GM18520 (cell line): ENCODE measurements at regions not wholly inside any gene's neighbourhood (a gene's known extent, or its start where the extent isn't known, plus 50 kb on each side); places are given as distances from the start of the nearest gene placed in this dataset.
"Not testable (repeated sequence)": the region's sequence is repeated elsewhere in the genome, so short reads cannot be mapped to it uniquely, and the experiment has no call there.

Experiments
- ATAC-seq: cut with Tn5 transposase; IDR thresholded peaks from one replicate; pipeline ENCODE4 v1.9.1; 2021; ENCODE audit not compliant: unreplicated experiment

- no peak for ATAC-seq
Measured at GRCh38 chr4:159906517-159906916, 803.6 kb downstream of the RAPGEF2 start.

DNA sequence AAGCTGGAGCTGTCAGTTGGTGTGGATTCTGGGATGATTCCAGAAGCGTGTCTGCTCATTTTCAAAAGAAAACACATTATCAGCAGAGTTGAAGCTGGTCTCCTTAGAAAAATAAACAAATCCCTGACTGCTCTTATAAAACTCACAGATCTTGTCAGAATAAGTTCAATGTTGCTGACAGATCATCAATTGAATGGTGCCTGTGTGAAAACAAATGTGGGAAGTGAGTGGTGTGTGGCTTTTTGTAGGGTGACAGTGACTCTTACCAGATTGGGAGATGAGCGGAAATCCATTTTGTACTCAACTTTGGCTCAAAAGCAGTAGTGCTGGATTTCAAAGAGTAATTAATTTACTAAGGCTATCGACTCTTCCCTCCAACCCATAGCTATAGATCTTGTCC lies 807.8 kb downstream of the RAPGEF2 start:
- ATAC-seq, result no peak

GRCh38 chr4:159922119-159922518 lies 819.2 kb downstream of the RAPGEF2 start:
- ATAC-seq, result no peak

DNA sequence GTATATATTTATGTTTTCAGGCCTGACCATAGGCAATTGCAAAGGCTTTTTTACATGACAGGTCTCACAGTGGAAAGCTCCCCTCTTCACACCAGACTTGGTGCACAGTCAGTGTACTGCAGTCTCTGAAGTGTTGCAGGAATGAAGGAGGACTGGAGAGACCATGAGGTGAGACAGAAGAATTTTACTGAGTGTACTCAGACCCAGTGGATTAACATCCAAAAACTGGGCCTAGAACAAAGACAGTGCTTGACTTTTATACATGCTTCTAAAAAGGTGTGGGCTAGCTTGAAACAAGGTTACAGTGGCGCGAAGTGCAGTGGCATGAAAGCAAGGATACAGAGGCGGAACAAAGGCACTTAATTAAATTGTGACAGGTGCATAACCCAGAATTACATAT lies 822.9 kb downstream of the RAPGEF2 start:
- no peak for ATAC-seq

- no peak for ATAC-seq
Measured at GRCh38 chr4:159926871-159927270, 824.0 kb downstream of the RAPGEF2 start.

DNA sequence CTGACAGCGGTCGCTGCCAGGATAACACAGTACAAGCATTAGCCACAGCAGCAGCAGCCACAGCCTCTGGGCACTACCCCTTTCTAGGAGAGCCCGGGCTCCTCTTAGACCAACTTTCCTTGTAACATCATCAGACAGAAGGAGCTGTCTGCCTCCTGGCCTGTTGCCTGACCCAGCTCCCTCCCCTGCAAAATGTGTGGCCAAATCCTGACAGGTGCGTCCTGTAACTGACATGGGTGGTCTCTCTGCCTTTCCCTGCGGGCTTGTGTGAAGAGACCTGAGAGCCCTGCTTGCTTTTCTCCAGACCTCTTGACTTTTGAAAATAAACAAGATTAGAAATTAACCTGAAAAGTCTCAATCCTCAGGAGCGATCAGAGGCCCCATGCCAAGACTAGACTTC lies 824.9 kb downstream of the RAPGEF2 start:
- ATAC-seq, result no peak

DNA sequence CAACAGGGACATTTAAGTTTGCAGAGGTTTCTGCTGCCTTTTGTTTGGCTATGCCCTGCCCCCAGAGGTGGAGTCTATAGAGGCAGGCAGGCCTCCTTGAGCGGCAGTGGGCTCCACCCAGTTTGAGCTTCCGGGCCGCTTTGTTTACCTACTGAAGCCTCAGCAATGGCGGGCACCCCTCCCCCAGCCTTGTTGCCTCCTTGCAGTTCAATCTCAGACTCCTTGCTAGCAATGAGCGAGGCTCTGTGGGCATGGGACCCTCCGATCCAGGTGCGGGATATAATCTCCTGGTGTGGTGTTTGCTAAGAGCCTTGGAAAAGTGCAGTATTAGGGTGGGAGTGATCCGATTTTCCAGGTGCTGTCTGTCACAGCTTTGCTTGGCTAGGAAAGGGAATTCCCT lies 831.7 kb downstream of the RAPGEF2 start:
- not testable (repeated sequence) for ATAC-seq

GRCh38 chr4:159937595-159937994 lies 834.7 kb downstream of the RAPGEF2 start:
- peak; percentile 100 for ATAC-seq

GRCh38 chr4:159939681-159940080 lies 836.8 kb downstream of the RAPGEF2 start:
- ATAC-seq, result not testable (repeated sequence)

GRCh38 chr4:159941076-159941475 lies 838.2 kb downstream of the RAPGEF2 start:
- ATAC-seq, result no peak

DNA sequence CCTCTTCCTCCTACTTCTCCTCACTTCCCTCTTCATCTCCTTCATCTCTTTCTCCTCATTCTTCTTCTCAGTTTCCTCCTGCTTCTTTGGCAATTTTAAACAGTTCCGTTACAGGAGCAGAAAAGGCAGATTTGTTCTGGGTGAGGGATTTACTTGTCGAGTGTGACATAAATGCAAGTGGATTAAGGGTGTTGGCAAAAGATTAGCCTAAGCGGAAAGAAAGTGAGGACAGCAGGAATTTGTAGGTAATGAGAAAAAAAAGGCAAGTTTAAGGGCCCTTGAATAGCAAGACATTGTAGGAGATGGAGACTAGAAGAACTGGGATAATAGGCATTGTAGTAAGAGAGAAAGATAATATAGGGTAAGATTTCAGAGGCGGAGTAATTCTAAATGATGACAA lies 841.6 kb downstream of the RAPGEF2 start:
- no peak for ATAC-seq

DNA sequence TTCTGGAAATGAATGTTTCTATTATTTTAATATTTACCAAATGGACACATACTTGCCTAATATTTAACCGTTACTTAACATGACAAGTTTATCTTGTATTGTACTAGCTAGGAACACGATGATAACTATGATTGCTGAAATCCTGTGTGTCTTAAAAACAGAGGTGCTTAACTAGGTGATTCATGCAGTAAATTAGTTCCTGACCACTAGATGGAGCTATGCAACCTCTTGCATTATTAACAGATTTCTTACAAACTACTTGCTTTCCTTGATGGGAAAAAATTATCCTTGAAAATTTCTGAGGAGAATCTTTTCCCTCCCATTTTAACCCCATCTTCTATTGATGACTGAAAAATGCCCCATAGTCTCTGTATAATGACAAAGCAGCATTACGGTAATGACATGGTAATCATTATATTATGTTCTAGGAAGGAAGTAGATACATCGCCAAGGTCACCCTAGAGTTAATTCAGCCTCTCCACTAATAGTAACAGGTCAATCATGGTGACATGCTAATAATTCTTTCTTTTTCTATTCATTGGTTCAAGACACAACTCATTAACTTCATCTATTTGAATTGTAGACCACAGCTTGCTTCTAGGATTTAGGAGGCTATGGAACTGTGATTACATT lies 844.2 kb downstream of the RAPGEF2 start:
- ATAC-seq, result no peak

GRCh38 chr4:159950707-159951106 lies 847.8 kb downstream of the RAPGEF2 start:
- no peak for ATAC-seq

DNA sequence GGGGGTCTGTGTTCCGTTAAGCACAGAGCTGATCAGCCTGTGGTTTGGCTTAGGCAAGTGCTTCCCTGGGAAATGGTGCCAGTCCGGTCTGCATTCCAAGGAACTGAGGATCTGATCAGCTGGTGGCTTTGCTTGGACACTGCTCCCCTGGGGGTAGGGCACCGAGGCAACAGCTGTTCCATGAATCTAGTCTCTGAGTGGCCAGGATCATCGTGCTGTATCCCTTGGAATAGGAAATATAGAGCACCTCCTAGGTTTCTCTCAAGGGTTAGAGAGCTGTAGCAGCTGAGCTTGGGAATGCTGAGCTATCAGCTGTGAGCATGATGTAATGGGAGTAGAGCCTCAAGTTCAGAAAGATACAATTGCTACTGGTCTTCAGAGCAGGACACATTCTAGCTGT lies 863.9 kb downstream of the RAPGEF2 start:
- no peak for ATAC-seq

DNA sequence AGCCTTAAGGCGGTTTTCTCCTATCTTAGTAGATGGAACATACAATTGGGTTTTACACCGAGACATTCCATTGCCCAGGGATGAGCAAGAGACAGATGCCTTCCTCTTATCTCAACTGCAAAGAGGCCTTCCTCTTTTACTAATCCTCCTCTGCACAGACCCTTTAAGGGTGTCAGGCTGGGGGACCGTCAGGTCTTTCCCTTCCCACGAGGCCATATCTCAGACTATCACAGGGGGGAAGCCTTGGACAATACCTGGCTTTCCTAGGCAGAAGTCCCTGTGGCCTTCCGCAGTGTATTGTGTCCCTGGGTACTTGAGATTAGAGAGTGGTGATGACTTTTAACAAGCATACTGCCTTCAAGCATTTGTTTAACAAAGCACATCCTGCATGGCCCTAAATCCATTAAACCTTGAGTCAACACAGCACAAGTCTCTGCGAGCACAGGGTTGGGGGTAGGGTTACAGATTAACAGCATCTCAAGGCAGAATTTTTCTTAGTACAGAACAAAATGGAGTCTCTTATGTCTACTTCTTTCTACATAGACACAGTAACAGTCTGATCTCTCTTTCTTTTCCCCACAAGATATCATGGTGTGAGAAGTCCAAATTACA lies 874.1 kb downstream of the RAPGEF2 start:
- ATAC-seq, result not testable (repeated sequence)

DNA sequence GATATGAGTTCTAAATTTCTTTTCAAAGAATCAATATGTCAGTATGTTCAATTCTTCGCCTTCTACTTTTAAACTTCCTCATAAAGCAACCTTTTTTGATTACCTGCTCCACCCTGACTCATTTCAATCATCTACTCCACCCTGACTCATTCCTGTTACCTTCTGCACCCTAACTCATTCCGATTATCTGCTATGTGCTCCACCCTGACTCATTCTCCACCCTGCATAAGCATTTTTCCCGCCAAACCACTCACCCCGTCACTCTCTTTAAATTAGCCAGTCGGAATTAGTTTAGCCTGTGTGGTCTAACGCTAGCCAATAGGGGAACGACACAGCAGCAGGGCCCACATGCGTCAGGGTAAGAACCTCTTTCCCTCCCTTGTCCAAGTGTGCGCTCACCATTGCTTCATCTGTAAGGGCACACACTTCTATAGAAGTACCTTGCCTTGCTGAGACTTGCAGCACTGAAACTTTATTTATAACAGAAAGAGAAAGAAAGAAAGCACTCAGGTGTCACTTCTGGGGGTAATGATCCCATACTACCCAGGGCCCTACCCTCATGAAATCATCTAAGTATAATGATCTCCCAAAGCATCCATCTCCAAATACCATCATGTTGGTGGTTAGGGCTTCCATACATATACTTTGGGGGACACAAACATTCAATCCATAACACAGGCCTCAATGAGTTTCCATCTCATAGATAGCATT lies 875.2 kb downstream of the RAPGEF2 start:
- no peak for ATAC-seq

GRCh38 chr4:159979351-159979750 lies 876.5 kb downstream of the RAPGEF2 start:
- no peak for ATAC-seq

GRCh38 chr4:159979953-159980352 lies 877.1 kb downstream of the RAPGEF2 start:
- peak; percentile 64 for ATAC-seq

GRCh38 chr4:159980826-159981468 lies 878.1 kb downstream of the RAPGEF2 start:
- ATAC-seq, result no peak

DNA sequence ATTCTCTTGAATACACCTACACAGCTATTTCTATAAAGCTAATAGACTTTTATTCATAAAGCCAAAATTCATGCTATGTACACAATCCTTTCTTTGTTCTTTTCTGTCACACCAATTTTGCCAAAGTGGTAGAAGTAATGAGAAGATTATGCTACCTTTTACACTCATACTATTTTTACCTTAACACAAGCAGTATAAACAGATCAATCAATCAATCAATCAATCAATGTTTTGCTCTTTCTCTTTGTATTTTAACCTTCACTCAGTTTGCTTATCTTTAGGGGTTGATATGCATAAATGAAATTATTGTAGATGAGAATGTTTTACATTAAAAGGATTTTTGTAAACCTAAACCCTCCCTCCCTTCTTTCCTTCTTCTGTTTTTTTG lies 878.6 kb downstream of the RAPGEF2 start:
- no peak for ATAC-seq

DNA sequence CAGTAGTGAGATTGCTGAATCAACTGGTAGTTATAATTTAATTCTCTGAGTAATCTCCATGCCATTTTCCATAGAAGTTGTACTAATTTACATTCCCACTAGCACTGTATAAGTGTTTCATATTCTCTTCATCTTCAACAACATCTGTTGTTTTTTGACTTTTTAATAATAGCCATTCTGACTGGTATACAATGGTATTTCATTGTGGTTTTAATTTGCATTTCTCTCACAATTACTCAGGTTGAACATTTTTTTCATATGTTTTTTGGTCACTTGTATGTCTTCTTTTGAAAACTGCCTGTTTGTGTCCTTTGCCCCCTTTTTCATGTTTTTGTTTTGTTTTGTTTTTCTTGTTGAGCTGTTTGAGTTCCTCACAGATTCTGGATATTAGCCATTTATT lies 880.2 kb downstream of the RAPGEF2 start:
- ATAC-seq, result no peak
